ENCODE measurements at regions not wholly inside any gene's neighbourhood (a gene's known extent, or its start where the extent isn't known, plus 50 kb on each side); places are given as distances from the start of the nearest gene placed in this dataset.

- DNase-seq: no peak
Measured at GRCh38 chr17:77854083-77854758, 104.3 kb upstream of the TNRC6C start.

- no peak for DNase-seq
Measured at GRCh38 chr17:77854759-77855745, 103.5 kb upstream of the TNRC6C start.

- no peak for DNase-seq
Measured at GRCh38 chr17:77856551-77857305, 101.8 kb upstream of the TNRC6C start.

GRCh38 chr17:77857306-77857555 lies 101.3 kb upstream of the TNRC6C start:
- no peak for DNase-seq

DNA sequence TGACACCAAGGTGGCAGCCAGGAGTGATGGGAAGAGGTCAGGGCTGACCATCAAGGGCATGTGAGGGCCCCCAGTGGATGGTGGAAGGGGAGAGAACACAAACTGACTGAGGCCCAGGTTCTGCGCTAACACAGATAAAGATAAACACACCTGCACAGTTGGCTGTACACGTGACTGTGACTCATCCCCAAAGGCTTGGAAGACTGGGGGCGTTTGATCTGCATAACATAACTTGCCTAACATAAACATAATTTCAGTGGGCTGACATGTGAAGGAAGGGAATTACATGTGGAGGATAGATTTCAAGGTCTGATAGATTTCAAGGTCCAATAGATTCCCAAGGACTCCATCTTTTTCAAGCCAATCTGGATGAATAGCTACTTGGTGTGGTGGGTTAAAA lies 100.9 kb upstream of the TNRC6C start:
- DNase-seq: no peak

DNA sequence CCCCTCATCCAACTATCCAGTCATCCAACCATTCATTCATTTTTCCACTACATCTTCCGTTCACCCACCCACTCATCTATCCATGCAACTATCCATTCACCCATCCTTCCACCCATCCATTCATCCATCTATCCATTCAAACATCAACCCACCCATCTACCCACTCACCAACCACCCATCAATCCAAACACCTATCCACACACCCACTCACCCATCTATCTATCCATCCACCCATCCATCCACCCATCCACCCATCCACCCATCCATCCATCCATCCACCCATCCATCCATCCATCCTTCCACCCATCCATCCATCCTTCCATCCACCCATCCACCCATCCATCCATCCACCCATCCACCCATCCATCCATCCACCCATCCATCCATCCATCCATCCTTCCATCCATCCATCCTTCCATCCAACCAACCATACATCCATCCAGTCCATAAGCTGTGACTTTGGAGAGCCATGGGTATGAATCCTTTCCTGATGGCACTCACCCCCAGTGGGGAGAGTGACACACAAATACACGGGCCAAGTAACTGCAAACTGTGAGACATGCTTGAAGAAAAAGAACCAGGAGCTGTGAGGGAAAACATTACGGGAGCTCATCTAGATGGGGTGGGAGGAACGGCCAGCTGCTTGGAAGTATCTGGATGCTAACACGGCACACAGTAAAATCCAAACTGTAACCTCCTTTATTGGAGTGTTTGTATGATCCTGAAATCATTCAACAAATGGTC lies 100.0 kb upstream of the TNRC6C start:
- DNase-seq: no peak

GRCh38 chr17:77859035-77859810 lies 99.3 kb upstream of the TNRC6C start:
- no peak for DNase-seq

- DNase-seq: no peak
Measured at GRCh38 chr17:77861133-77861695, 97.3 kb upstream of the TNRC6C start.

GRCh38 chr17:77861981-77862645 lies 96.4 kb upstream of the TNRC6C start:
- DNase-seq: no peak

DNA sequence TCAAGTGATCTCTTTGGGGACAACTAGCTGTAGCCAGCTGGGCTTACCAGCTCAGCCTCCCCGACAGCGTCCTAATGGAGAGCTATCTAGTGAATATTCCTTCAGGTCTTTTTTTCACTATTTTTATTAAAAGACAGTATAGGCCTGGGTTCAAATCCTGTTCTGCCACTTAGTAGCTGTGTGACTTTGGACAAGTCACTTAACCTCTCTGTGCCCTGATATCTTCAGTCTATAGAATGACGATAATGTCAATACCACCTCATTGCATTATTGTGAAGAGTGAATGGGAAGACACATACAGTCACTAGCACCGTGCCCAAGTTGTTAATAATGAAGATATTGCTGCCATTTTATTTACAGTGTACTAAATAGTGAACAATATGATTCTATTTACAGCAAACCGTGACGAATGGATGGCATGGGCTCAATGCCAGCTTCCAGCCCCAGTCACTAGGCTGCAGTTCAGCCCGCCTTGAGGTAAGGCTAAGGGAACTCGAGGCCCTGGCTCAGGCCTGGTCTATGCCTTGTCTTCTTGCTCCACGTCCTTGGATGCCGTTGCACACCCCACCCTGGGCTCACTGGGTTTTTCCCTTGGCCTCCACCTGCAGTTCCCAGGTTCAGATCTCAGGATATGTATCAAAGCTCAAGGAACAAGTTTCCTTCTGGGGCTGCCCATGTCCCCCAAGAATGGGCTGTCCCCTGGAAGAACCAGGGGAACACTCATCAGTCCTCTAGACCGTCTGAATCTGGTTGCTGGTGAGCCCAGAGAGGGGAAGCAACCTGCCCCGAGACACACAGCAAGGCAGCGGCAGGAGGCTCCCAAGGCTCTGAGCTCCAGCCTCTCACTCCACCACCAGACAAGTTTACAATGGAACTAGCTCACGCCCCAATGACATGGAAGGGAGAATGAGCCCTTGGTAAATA lies 95.4 kb upstream of the TNRC6C start:
- no peak for DNase-seq

GRCh38 chr17:77863814-77864161 lies 94.7 kb upstream of the TNRC6C start:
- DNase-seq: no peak

DNA sequence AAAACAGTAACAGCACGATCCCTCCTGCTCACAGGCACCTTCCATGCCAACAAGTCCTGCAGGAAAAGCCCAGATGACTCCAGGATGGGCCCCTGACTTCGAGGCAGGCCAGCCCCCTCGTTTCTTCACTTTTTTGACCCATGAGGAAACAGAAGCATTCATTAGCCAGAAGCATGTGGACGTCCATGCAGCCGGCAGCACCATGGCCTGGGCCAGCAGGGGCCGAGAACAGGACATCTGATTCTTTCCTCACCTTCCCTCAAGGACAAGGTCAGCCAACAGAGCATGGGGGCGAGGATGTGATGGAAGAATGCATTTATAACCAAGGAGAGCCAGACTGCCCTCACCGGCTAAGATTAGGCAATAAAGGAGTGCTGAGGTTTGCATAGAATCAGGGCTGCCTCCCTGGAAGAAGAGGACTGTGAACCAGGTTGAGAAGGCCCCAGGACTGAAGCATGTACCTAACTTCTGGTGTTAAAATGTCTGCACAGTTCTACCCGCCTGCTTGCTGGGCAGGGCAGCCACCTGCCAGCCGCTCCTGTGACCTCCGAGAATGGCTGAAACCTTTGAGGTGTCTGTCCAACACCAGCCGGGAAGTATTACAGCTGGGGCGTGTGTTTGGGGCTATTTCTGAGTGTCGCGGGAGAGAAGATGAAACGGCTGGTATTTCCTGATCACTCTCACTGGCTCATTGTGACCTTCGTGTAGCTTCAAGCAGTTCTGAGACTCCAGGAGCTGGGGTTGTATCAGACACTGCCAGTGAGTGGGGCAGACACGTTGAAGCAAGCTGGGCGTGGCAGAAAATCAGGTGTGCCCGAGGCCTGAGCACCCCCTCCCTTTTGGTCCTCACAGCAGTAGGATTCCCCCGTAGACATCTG lies 94.0 kb upstream of the TNRC6C start:
- DNase-seq: no peak

DNA sequence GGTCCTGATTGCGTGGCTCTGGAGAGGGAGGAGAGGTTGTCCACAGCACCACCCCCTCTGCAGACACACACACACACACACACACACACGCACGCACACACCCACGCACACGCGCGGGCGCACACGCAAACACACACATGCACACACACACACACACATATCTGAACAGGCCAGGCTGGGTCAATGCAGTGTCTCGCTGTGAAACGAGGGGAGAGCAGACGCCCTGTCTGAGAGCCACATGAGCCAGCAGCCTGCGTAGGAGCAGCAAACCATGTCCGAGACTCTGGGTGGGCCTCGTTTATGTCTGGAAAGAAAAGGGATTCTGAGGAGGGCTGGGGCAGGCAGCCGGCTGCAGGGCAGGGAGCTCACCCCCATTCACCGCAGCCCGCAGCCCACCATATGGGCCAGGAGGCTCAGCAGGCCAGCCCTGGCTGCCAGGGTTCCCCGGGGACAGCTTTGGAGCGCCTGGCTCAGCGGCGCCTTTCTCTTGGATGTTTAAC lies 93.3 kb upstream of the TNRC6C start:
- no peak for DNase-seq

DNA sequence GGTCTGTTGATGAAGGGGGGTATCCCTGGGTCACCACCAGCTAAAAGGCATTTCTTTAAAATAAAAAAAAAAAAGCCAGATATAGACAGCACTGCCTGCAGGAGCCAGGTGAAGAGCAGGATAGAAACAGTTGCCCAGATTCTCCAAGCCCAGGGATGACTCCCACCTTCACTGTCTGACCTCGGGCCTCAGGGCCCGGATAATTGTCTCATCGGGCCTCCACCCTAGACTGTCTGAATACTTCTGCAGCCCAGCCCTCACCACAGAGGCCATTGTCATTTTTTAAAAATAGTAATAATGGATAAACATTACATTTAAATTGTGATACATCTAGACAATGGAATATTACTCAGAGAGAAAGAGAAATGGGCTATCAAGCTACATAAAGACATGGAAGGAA lies 92.8 kb upstream of the TNRC6C start:
- DNase-seq: no peak

- DNase-seq: no peak
Measured at GRCh38 chr17:77867308-77867781, 91.2 kb upstream of the TNRC6C start.

- DNase-seq: no peak
Measured at GRCh38 chr17:77867976-77868713, 90.4 kb upstream of the TNRC6C start.

DNA sequence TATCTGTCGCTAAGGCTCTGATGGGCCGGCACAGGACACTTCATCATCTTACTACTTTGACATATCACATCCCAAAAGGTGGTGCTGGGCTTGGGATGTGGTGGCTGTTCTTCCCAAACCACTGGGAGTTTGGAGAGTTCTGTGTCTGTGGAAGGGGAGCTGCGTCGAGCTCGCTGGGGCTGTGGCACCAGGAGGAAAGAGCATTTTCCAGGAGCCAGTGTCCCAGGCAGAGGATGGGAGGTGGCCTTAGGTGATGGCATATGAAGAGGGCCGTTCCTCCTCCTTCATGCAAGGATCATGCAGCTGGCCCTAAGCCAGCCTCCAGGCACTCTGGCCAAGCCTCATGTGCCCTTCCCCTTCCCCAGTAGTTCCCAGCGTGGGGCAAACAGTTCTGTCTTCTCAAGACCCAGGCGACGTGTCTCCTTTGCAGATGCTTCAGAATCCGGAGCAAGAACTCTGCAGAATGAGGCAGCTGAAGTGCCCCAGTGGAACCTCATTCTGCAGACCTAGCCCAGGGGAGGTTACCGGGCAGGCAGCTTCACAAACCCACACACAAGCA lies 89.4 kb upstream of the TNRC6C start:
- DNase-seq: no peak

DNA sequence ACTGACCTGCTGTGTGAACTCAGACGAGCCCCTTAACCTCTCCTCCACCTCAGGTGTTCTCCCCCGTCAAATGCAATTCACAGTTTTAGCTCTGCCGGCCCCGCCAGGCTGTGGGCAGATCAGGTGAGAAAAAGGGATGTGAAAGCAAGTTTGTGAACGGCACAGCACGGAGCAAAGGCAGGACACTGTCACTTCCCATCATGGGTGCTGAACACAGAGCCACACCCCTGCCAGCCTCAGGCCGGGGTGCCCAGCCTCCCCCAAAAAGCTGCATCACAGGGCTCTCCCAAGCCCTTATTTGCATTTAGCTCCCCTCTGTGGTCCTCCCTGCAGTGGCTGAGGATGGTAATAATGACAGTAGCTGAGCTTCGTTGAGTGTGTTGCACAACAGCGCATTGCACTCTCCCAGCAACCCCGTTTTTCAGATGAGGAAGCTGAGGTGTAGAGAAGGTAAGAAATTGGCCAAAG lies 88.8 kb upstream of the TNRC6C start:
- no peak for DNase-seq
